ENCODE measurements at regions not wholly inside any gene's neighbourhood (a gene's known extent, or its start where the extent isn't known, plus 50 kb on each side); places are given as distances from the start of the nearest gene placed in this dataset.
"Not testable (repeated sequence)": the region's sequence is repeated elsewhere in the genome, so short reads cannot be mapped to it uniquely, and the experiment has no call there.

DNA sequence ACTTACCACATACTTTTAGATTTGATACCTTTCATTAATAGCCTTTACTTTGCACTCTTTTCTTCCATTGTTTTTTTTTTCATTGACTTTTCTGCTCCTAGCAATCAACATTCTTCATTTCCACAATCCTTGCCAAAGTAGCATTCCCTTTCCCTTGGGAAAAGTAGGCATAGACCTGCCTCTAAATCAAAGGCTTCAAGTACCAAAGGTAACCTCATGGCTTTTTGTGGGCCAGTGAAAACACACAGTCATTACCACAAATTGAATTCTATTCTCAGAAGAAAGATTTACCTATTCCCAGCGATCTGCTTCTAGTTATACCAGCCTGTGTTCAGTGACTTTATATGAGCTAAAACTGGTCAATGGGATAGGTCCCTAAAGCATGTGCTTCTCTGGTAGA, 109.2 kb downstream of the SOCS6 start:
- no peak for DNase-seq
- H3K36me3 ChIP-seq (ENCODE audit: insufficient read depth, low read length): no peaks in the 10 kb centered on the region
- H3K4me1 Mint-ChIP-seq: no peaks in the 10 kb centered on the region
- no peaks in the 10 kb centered on the region for H3K9me3 ChIP-seq (ENCODE audit: control insufficient read depth in 1 of 2, low read length in 2 of 2)
- H3K4me3 ChIP-seq (ENCODE audit: low read length in 2 of 2): no peak overlapping the region
- H3K27me3 ChIP-seq (ENCODE audit: insufficient read depth, low read length): no peaks in the 10 kb centered on the region
- H3K4me3 Mint-ChIP-seq: no peak overlapping the region
- peaks cover 1 to 2% of the 10 kb centered on the region in 2 donors for H3K27me3 Mint-ChIP-seq
- no peak overlapping the region for H3K27ac ChIP-seq (ENCODE audit: low read depth, low read length)
- H3K27ac Mint-ChIP-seq: peak overlapping the region in 1 of 7 donors; percentile 59
- intact Hi-C loops (cut with micrococcal nuclease): no loop called here
- no peaks in the 10 kb centered on the region for H3K36me3 Mint-ChIP-seq
- ChIA-PET CTCF (ENCODE audit: partially characterized antibody) (interaction anchor here (1.0 kb wide), 1 partner anchor 202 kb away, joined by 3 read pairs; no protein-coding TSS in a partner anchor), POLR2A (ENCODE audit: partially characterized antibody) (no interaction called here)
- no peaks in the 10 kb centered on the region for H3K4me1 ChIP-seq (ENCODE audit: insufficient read depth, low read length)
- peaks cover 0 to 5% (median 0%) of the 10 kb centered on the region in 8 donors for H3K9me3 Mint-ChIP-seq

- Mint-ChIP-seq H3K4me1 (no peaks in the 10 kb centered on the region), H3K27ac (no peak overlapping the region), H3K4me3 (no peak overlapping the region), H3K36me3 (no peaks in the 10 kb centered on the region), H3K9me3 (peaks cover 0 to 5% (median 0%) of the 10 kb centered on the region in 8 donors), H3K27me3 (peaks cover 1 to 2% of the 10 kb centered on the region in 2 donors)
- H3K9me3 ChIP-seq (ENCODE audit: control insufficient read depth in 1 of 2, low read length in 2 of 2): no peaks in the 10 kb centered on the region
- no peak overlapping the region for H3K4me3 ChIP-seq (ENCODE audit: low read length in 2 of 2)
- no peaks in the 10 kb centered on the region for H3K36me3 ChIP-seq (ENCODE audit: insufficient read depth, low read length)
- ChIA-PET CTCF (ENCODE audit: partially characterized antibody) (interaction anchor here (0.8 to 1.0 kb wide), 2 partner anchors 36 to 202 kb away, joined by 3 read pairs; no protein-coding TSS in a partner anchor), POLR2A (ENCODE audit: partially characterized antibody) (no interaction called here)
- no peak overlapping the region for H3K27ac ChIP-seq (ENCODE audit: low read depth, low read length)
- H3K27me3 ChIP-seq (ENCODE audit: insufficient read depth, low read length): no peaks in the 10 kb centered on the region
- intact Hi-C loops (cut with micrococcal nuclease): no loop called here
- DNase-seq: no peak
- H3K4me1 ChIP-seq (ENCODE audit: insufficient read depth, low read length): no peaks in the 10 kb centered on the region
These were observed 108.5 kb downstream of the SOCS6 start for GRCh38 chr18:70397259-70397925.

DNA sequence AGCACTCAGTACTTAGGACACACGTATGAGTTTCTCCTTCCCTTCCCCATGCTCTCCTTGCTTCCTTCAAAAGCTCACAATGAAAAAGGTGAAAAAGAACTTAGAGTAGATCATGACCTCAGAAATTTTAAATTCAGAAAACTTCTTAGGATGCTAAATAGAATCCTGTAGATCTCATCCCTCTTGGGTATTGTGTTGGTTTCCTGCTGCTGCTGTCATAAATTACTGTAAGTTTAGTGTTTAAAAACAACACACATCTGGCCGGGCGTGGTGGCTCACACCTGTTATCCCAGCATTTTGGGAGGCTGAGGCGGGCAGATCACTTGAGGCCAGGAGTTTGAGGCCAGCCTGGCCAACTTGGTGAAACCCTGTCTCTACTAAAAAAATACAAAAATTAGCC, 106.9 kb downstream of the SOCS6 start:
- H3K4me1 ChIP-seq (ENCODE audit: insufficient read depth, low read length); DNase-seq; H3K27me3 Mint-ChIP-seq; H3K4me1 Mint-ChIP-seq; H3K36me3 ChIP-seq (ENCODE audit: insufficient read depth, low read length); H3K36me3 Mint-ChIP-seq; H3K9me3 Mint-ChIP-seq; intact Hi-C loops (cut with micrococcal nuclease); POLR2A ChIA-PET (ENCODE audit: partially characterized antibody); H3K9me3 ChIP-seq (ENCODE audit: control insufficient read depth in 1 of 2, low read length in 2 of 2); H3K4me3 ChIP-seq (ENCODE audit: low read length in 2 of 2); H3K27ac Mint-ChIP-seq; H3K4me3 Mint-ChIP-seq; H3K27ac ChIP-seq (ENCODE audit: low read depth, low read length); H3K27me3 ChIP-seq (ENCODE audit: insufficient read depth, low read length); CTCF ChIA-PET (ENCODE audit: partially characterized antibody): not testable (repeated sequence)

GRCh38 chr18:70394672-70395071, 105.8 kb downstream of the SOCS6 start:
- no peak overlapping the region for H3K27ac Mint-ChIP-seq
- POLR2A ChIA-PET (ENCODE audit: partially characterized antibody): no interaction called here

GRCh38 chr18:70390371-70391090, 101.7 kb downstream of the SOCS6 start:
- H3K27me3 Mint-ChIP-seq: peaks cover 0 to 2% of the 10 kb centered on the region in 2 donors
- H3K27ac ChIP-seq (ENCODE audit: low read depth, low read length): no peak overlapping the region
- H3K36me3 Mint-ChIP-seq: no peaks in the 10 kb centered on the region
- no peak for DNase-seq
- intact Hi-C loops (cut with micrococcal nuclease): no loop called here
- no peak overlapping the region for H3K4me3 Mint-ChIP-seq
- no peaks in the 10 kb centered on the region for H3K9me3 ChIP-seq (ENCODE audit: control insufficient read depth in 1 of 2, low read length in 2 of 2)
- H3K27me3 ChIP-seq (ENCODE audit: insufficient read depth, low read length): no peaks in the 10 kb centered on the region
- no peaks in the 10 kb centered on the region for H3K36me3 ChIP-seq (ENCODE audit: insufficient read depth, low read length)
- H3K4me1 ChIP-seq (ENCODE audit: insufficient read depth, low read length): no peaks in the 10 kb centered on the region
- H3K4me1 Mint-ChIP-seq: no peaks in the 10 kb centered on the region
- no peak overlapping the region for H3K4me3 ChIP-seq (ENCODE audit: low read length in 2 of 2)
- H3K27ac Mint-ChIP-seq: no peak overlapping the region
- ChIA-PET CTCF (ENCODE audit: partially characterized antibody) (no interaction called here), POLR2A (ENCODE audit: partially characterized antibody) (no interaction called here)
- H3K9me3 Mint-ChIP-seq: peaks cover 0 to 5% (median 0%) of the 10 kb centered on the region in 8 donors

More at GRCh38 chr18:70394672-70395071, 105.8 kb downstream of the SOCS6 start:
- Mint-ChIP-seq H3K4me1 (no peaks in the 10 kb centered on the region), H3K4me3 (no peak overlapping the region), H3K9me3 (peaks cover 0 to 5% (median 0%) of the 10 kb centered on the region in 8 donors), H3K27me3 (peaks cover 1 to 2% of the 10 kb centered on the region in 2 donors), H3K36me3 (no peaks in the 10 kb centered on the region)
- CTCF ChIA-PET (ENCODE audit: partially characterized antibody): no interaction called here
- intact Hi-C loops (cut with micrococcal nuclease): no loop called here
- Histone ChIP-seq H3K4me3 (ENCODE audit: low read length in 2 of 2) (no peak overlapping the region), H3K9me3 (ENCODE audit: control insufficient read depth in 1 of 2, low read length in 2 of 2) (no peaks in the 10 kb centered on the region), H3K36me3 (ENCODE audit: insufficient read depth, low read length) (no peaks in the 10 kb centered on the region), H3K27ac (ENCODE audit: low read depth, low read length) (no peak overlapping the region), H3K27me3 (ENCODE audit: insufficient read depth, low read length) (no peaks in the 10 kb centered on the region), H3K4me1 (ENCODE audit: insufficient read depth, low read length) (no peaks in the 10 kb centered on the region)
- no peak for DNase-seq

GRCh38 chr18:70389036-70389435, 100.2 kb downstream of the SOCS6 start:
- H3K27me3 Mint-ChIP-seq; H3K4me1 ChIP-seq (ENCODE audit: insufficient read depth, low read length); H3K4me3 Mint-ChIP-seq; intact Hi-C loops (cut with micrococcal nuclease); H3K36me3 ChIP-seq (ENCODE audit: insufficient read depth, low read length); H3K9me3 Mint-ChIP-seq; POLR2A ChIA-PET (ENCODE audit: partially characterized antibody); H3K4me3 ChIP-seq (ENCODE audit: low read length in 2 of 2); H3K36me3 Mint-ChIP-seq; H3K9me3 ChIP-seq (ENCODE audit: control insufficient read depth in 1 of 2, low read length in 2 of 2); H3K27me3 ChIP-seq (ENCODE audit: insufficient read depth, low read length); H3K4me1 Mint-ChIP-seq; H3K27ac ChIP-seq (ENCODE audit: low read depth, low read length); DNase-seq; H3K27ac Mint-ChIP-seq: not testable (repeated sequence)
- CTCF ChIA-PET (ENCODE audit: partially characterized antibody): interaction anchor here (0.7 kb wide), 1 partner anchor 1608 kb away, joined by 3 read pairs; no protein-coding TSS in a partner anchor

DNA sequence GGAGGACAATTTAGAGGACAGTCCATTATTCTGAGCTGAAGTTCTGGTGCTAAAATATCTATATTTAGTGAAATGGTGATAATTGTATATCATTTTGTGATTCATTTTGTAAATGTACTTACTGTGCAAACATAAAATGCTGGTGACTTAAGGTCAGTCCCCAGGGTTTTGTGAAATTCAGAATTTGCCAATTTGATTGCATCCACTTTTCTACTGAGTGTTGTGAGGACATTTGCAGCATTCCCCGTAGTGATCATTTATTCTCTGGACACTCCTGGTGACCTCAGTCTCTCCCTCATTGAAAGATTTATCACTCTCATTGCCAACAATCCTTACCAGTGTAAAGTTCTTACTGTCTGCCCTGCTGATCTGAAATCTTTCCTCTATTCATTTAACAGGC, 98.2 kb downstream of the SOCS6 start:
- ChIA-PET CTCF (ENCODE audit: partially characterized antibody) (no interaction called here), POLR2A (ENCODE audit: partially characterized antibody) (no interaction called here)
- DNase-seq: no peak
- Mint-ChIP-seq H3K4me3 (no peak overlapping the region), H3K9me3 (peaks cover 0 to 2% (median 0%) of the 10 kb centered on the region in 8 donors), H3K27me3 (peaks cover 0 to 2% of the 10 kb centered on the region in 2 donors), H3K4me1 (no peaks in the 10 kb centered on the region), H3K36me3 (no peaks in the 10 kb centered on the region), H3K27ac (no peak overlapping the region)
- Histone ChIP-seq H3K9me3 (ENCODE audit: control insufficient read depth in 1 of 2, low read length in 2 of 2) (no peaks in the 10 kb centered on the region), H3K4me3 (ENCODE audit: low read length in 2 of 2) (no peak overlapping the region), H3K36me3 (ENCODE audit: insufficient read depth, low read length) (no peaks in the 10 kb centered on the region), H3K27me3 (ENCODE audit: insufficient read depth, low read length) (no peaks in the 10 kb centered on the region), H3K4me1 (ENCODE audit: insufficient read depth, low read length) (no peaks in the 10 kb centered on the region), H3K27ac (ENCODE audit: low read depth, low read length) (no peak overlapping the region)
- intact Hi-C loops (cut with micrococcal nuclease): no loop called here
